Endodermal cell (in vitro differentiated cells): ENCODE measurements at regions not wholly inside any gene's neighbourhood (a gene's known extent, or its start where the extent isn't known, plus 50 kb on each side); places are given as distances from the start of the nearest gene placed in this dataset.

Experiments
- DNase-seq: peaks from one replicate; pipeline ENCODE4 v3.0.0-alpha.2; 2017
- H3K27ac ChIP-seq: 2 replicates; pipeline ENCODE4 v1.5.1; 2013; ENCODE audit warnings: mild to moderate bottlenecking, low read depth, low read length, moderate library complexity
- H3K27me3 ChIP-seq: 2 replicates; pipeline ENCODE4 v1.6.1; 2013; ENCODE audit warnings: mild to moderate bottlenecking, low read length, moderate library complexity; ENCODE audit not compliant: insufficient read depth, control insufficient read depth, poor library complexity, severe bottlenecking
- H3K36me3 ChIP-seq: 2 replicates; pipeline ENCODE4 v1.7.0; 2013; ENCODE audit warnings: mild to moderate bottlenecking, low read length, moderate library complexity; ENCODE audit not compliant: control insufficient read depth, insufficient read depth
- H3K4me1 ChIP-seq: one replicate; pipeline ENCODE4 v1.7.0; 2013; ENCODE audit warnings: low read length; ENCODE audit not compliant: control insufficient read depth, insufficient read depth
- H3K4me3 ChIP-seq: 2 replicates; pipeline ENCODE4 v1.5.1; 2013; ENCODE audit warnings: mild to moderate bottlenecking, low read length, moderate library complexity
- H3K9ac ChIP-seq: 2 replicates; pipeline ENCODE4 v1.6.1; 2013; ENCODE audit warnings: mild to moderate bottlenecking, low read length, moderate library complexity; ENCODE audit not compliant: poor library complexity, severe bottlenecking; ENCODE audit errors: extremely low read depth
- H3K9me3 ChIP-seq: 2 replicates; pipeline ENCODE4 v1.6.1; 2013; ENCODE audit warnings: mild to moderate bottlenecking, low read length, moderate library complexity; ENCODE audit not compliant: control insufficient read depth
- H3K27ac Mint-ChIP-seq: 2 replicates; pipeline ENCODE4 v1.8.0; 2020; ENCODE audit warnings: mixed read lengths
- H3K27me3 Mint-ChIP-seq: 2 replicates; pipeline ENCODE4 v1.8.0; 2021; ENCODE audit warnings: mild to moderate bottlenecking, mixed read lengths; ENCODE audit not compliant: insufficient read depth
- H3K36me3 Mint-ChIP-seq: 2 replicates; pipeline ENCODE4 v1.8.0; 2020; ENCODE audit warnings: low read depth, mixed read lengths
- H3K4me1 Mint-ChIP-seq: 2 replicates; pipeline ENCODE4 v1.8.0; 2020; ENCODE audit warnings: mixed read lengths
- H3K4me3 Mint-ChIP-seq: 2 replicates; pipeline ENCODE4 v1.8.0; 2020; ENCODE audit warnings: mild to moderate bottlenecking, moderate library complexity, mixed read lengths
- H3K9me3 Mint-ChIP-seq: 2 replicates; pipeline ENCODE4 v1.8.0; 2020; ENCODE audit warnings: mild to moderate bottlenecking, mixed read lengths
- CTCF ChIP-seq: fragments of 200-600 bp; sonication (generic); conservative IDR thresholded peaks from 2 replicates; pipeline ENCODE4 v1.5.0; 2021; ENCODE audit warnings: antibody characterized with exemption, mild to moderate bottlenecking
- WGBS, 2 experiments: methylation state at CpG; one replicate each; pipeline versions ENCODE4 v1.1.5 to v1.1.7; 2013; ENCODE audit warnings: missing lambda C conversion rate in 2 of 2, mixed read lengths in 1 of 2; ENCODE audit not compliant: insufficient coverage in 1 of 2, insufficient read length in 1 of 2; 5-methylcytosine and 5-hydroxymethylcytosine counted together

- H3K27ac Mint-ChIP-seq: no peak overlapping the region
- H3K27me3 ChIP-seq: no peaks in the 10 kb centered on the region
- no peak overlapping the region for H3K4me3 Mint-ChIP-seq
- H3K36me3 ChIP-seq: no peaks in the 10 kb centered on the region
- DNase-seq: no peak
- no peaks in the 10 kb centered on the region for H3K36me3 Mint-ChIP-seq
- H3K4me1 Mint-ChIP-seq: no peaks in the 10 kb centered on the region
- H3K27me3 Mint-ChIP-seq: no peaks in the 10 kb centered on the region
- H3K9me3 Mint-ChIP-seq: no peaks in the 10 kb centered on the region
- no peaks in the 10 kb centered on the region for H3K4me1 ChIP-seq
- H3K27ac ChIP-seq: no peak overlapping the region
- no peak overlapping the region for H3K9ac ChIP-seq
- H3K4me3 ChIP-seq: no peak overlapping the region
- TF ChIP-seq CTCF: no peak
- no peaks in the 10 kb centered on the region for H3K9me3 ChIP-seq
Observed at GRCh38 chr1:189435398-189435797, 1042.3 kb downstream of the BRINP3 start.

GRCh38 chr1:189438808-189439207, 1038.9 kb downstream of the BRINP3 start:
- DNase-seq: no peak
- H3K4me3 ChIP-seq: no peak overlapping the region
- no peaks in the 10 kb centered on the region for H3K27me3 Mint-ChIP-seq
- no peaks in the 10 kb centered on the region for H3K4me1 ChIP-seq
- 89 to 100% methylated on average over 1 to 3 of the region's 3 CpGs for WGBS, 2 experiments
- H3K9ac ChIP-seq: no peak overlapping the region
- H3K27ac ChIP-seq: no peak overlapping the region
- TF ChIP-seq CTCF: no peak
- H3K9me3 Mint-ChIP-seq: no peaks in the 10 kb centered on the region
- H3K4me1 Mint-ChIP-seq: no peaks in the 10 kb centered on the region
- no peaks in the 10 kb centered on the region for H3K27me3 ChIP-seq
- no peaks in the 10 kb centered on the region for H3K36me3 Mint-ChIP-seq
- no peaks in the 10 kb centered on the region for H3K9me3 ChIP-seq
- H3K27ac Mint-ChIP-seq: no peak overlapping the region
- no peak overlapping the region for H3K4me3 Mint-ChIP-seq
- no peaks in the 10 kb centered on the region for H3K36me3 ChIP-seq

GRCh38 chr1:189463166-189463565, 1014.5 kb downstream of the BRINP3 start:
- H3K4me3 ChIP-seq: no peak overlapping the region
- no peak for DNase-seq
- no peak overlapping the region for H3K9ac ChIP-seq
- Mint-ChIP-seq H3K27ac (no peak overlapping the region), H3K4me3 (no peak overlapping the region), H3K36me3 (no peaks in the 10 kb centered on the region), H3K9me3 (no peaks in the 10 kb centered on the region), H3K4me1 (no peaks in the 10 kb centered on the region), H3K27me3 (no peaks in the 10 kb centered on the region)
- no peaks in the 10 kb centered on the region for H3K9me3 ChIP-seq
- TF ChIP-seq CTCF: no peak
- H3K27me3 ChIP-seq: no peaks in the 10 kb centered on the region
- H3K4me1 ChIP-seq: no peaks in the 10 kb centered on the region
- no peaks in the 10 kb centered on the region for H3K36me3 ChIP-seq
- WGBS, 2 experiments: 81% methylated on average over 3 of the region's 4 CpGs
- H3K27ac ChIP-seq: no peak overlapping the region
